ENCODE measurements at regions not wholly inside any gene's neighbourhood (a gene's known extent, or its start where the extent isn't known, plus 50 kb on each side); places are given as distances from the start of the nearest gene placed in this dataset.

GRCh38 chr15:69885173-69885955 lies 212.4 kb downstream of the TLE3 start:
- no peak for DNase-seq
- no peak overlapping the region for H3K4me3 ChIP-seq
- no peak for TF ChIP-seq CTCF (IDR thresholded peaks at IDR 0.05)
- H3K4me1 ChIP-seq (ENCODE audit: low read depth): no peaks in the 10 kb centered on the region
- H3K9me3 ChIP-seq: no peaks in the 10 kb centered on the region
- intact Hi-C loops (cut with DNase I, micrococcal nuclease): no loop called here
- H3K36me3 ChIP-seq (ENCODE audit: low read depth): no peaks in the 10 kb centered on the region
- no peak for ATAC-seq

- H3K36me3 ChIP-seq (ENCODE audit: low read depth): no peaks in the 10 kb centered on the region
- H3K9me3 ChIP-seq: no peaks in the 10 kb centered on the region
- DNase-seq (no peak), ATAC-seq (no peak)
- no peaks in the 10 kb centered on the region for H3K4me1 ChIP-seq (ENCODE audit: low read depth)
- intact Hi-C loops (cut with DNase I, micrococcal nuclease): no loop called here
- TF ChIP-seq CTCF (IDR thresholded peaks at IDR 0.05): no peak
- H3K4me3 ChIP-seq: no peak overlapping the region
Observed at GRCh38 chr15:69887009-69887408, 210.7 kb downstream of the TLE3 start.

GRCh38 chr15:69887553-69887952 lies 210.2 kb downstream of the TLE3 start:
- TF ChIP-seq CTCF (IDR thresholded peaks at IDR 0.05): no peak
- Histone ChIP-seq H3K4me1 (ENCODE audit: low read depth) (no peaks in the 10 kb centered on the region), H3K9me3 (no peaks in the 10 kb centered on the region), H3K4me3 (no peak overlapping the region), H3K36me3 (ENCODE audit: low read depth) (no peaks in the 10 kb centered on the region)
- ATAC-seq (no peak), DNase-seq (no peak)
- intact Hi-C loops (cut with DNase I, micrococcal nuclease): no loop called here

GRCh38 chr15:69888406-69888805 lies 209.3 kb downstream of the TLE3 start:
- H3K4me3 ChIP-seq: no peak overlapping the region
- no peaks in the 10 kb centered on the region for H3K4me1 ChIP-seq (ENCODE audit: low read depth)
- H3K36me3 ChIP-seq (ENCODE audit: low read depth): no peaks in the 10 kb centered on the region
- DNase-seq: no peak
- no peak for ATAC-seq
- intact Hi-C loops (cut with DNase I, micrococcal nuclease): no loop called here
- no peak for TF ChIP-seq CTCF (IDR thresholded peaks at IDR 0.05)
- no peaks in the 10 kb centered on the region for H3K9me3 ChIP-seq

- DNase-seq: no peak
- TF ChIP-seq CTCF (IDR thresholded peaks at IDR 0.05): no peak
- ATAC-seq: no peak
- intact Hi-C loops (cut with DNase I, micrococcal nuclease): no loop called here
- Histone ChIP-seq H3K36me3 (ENCODE audit: low read depth) (no peaks in the 10 kb centered on the region), H3K4me1 (ENCODE audit: low read depth) (no peaks in the 10 kb centered on the region), H3K4me3 (no peak overlapping the region), H3K9me3 (no peaks in the 10 kb centered on the region)
Observed at GRCh38 chr15:69891070-69891536, 206.6 kb downstream of the TLE3 start.

All from mucosa of descending colon (tissue), 3 donors.